ENCODE measurements at regions not wholly inside any gene's neighbourhood (a gene's known extent, or its start where the extent isn't known, plus 50 kb on each side); places are given as distances from the start of the nearest gene placed in this dataset.

DNA sequence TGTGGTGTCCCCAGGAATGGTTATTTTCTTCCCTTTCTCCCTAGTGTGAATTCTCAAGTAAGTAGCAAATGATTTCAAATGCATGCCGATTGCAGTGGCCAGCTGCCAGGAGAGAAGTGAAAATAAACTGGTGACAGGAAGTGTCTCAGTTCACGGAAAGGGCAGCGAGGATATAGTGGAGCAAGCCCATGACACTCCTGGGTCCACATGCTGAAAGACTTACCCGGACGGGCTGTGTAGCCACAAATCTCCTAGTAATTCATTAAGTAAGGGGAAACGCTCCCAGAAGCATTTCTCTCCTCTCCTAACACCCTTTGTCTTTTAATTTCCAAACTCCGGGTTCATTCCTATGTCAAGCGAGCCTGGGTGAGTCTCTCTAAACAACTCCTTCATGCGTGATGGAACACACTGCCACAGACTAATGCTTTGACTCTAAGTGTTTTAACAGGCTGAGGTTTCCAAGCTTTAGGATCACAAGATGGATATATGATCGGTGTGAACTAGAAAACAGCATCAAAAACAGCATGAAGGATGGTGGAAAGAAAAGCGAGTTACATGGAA, 125.6 kb downstream of the CYP26A1 start:
- no peak overlapping the region for H3K9ac ChIP-seq (ENCODE audit: low read length)
- TF ChIP-seq POLR2AphosphoS5 (IDR thresholded peaks at IDR 0.05) (no peak), RAD21 (conservative IDR thresholded peaks at IDR 0.05) (no peak), TAF1 (IDR thresholded peaks at IDR 0.05; ENCODE audit: low read depth) (no peak), REST (IDR thresholded peaks at IDR 0.05; ENCODE audit: borderline replicate concordance) (no peak), MXI1 (conservative IDR thresholded peaks at IDR 0.05; ENCODE audit: poor library complexity, severe bottlenecking) (no peak), CTCF (IDR thresholded peaks at IDR 0.05; ENCODE audit: poor library complexity, severe bottlenecking) (no peak), SMC3 (conservative IDR thresholded peaks at IDR 0.05; ENCODE audit: poor library complexity) (no peak), EZH2 (IDR thresholded peaks at IDR 0.05; ENCODE audit: borderline replicate concordance, insufficient read depth, low read length, poor library complexity, severe bottlenecking) (no peak), EP300 (conservative IDR thresholded peaks at IDR 0.05; ENCODE audit: poor library complexity, severe bottlenecking) (no peak)
- no peaks in the 10 kb centered on the region for H4K20me1 ChIP-seq (ENCODE audit: insufficient read depth)
- no peak overlapping the region for H3K27ac ChIP-seq (ENCODE audit: low read length)
- no peak overlapping the region for H3K4me2 ChIP-seq (ENCODE audit: low read length)
- no peaks in the 10 kb centered on the region for H3K9me2 ChIP-seq (ENCODE audit: insufficient read depth, low read length)
- no peaks in the 10 kb centered on the region for H3F3A ChIP-seq (ENCODE audit: insufficient read depth, low read length, poor library complexity, severe bottlenecking)
- no peak overlapping the region for H2AFZ ChIP-seq (ENCODE audit: low read depth, low read length)
- H3K9me3 ChIP-seq (ENCODE audit: low read length): no peaks in the 10 kb centered on the region
- H3K36me3 ChIP-seq (ENCODE audit: insufficient read depth, low read length): no peaks in the 10 kb centered on the region
- no peak overlapping the region for H3K4me3 ChIP-seq (ENCODE audit: low read length)
- no peaks in the 10 kb centered on the region for H3K27me3 ChIP-seq (ENCODE audit: insufficient read depth, low read depth, low read length)
- no peaks in the 10 kb centered on the region for H3K79me2 ChIP-seq (replicated peaks; ENCODE audit: insufficient read depth, low read length)

GRCh38 chr10:93204494-93205485, 131.1 kb downstream of the CYP26A1 start:
- Histone ChIP-seq H2AFZ (ENCODE audit: low read depth, low read length) (no peak overlapping the region), H3K27ac (ENCODE audit: low read length) (no peak overlapping the region), H3K4me2 (ENCODE audit: low read length) (no peak overlapping the region), H4K20me1 (ENCODE audit: insufficient read depth) (no peaks in the 10 kb centered on the region), H3K79me2 (replicated peaks; ENCODE audit: insufficient read depth, low read length) (no peaks in the 10 kb centered on the region), H3K9ac (ENCODE audit: low read length) (no peak overlapping the region), H3K27me3 (ENCODE audit: insufficient read depth, low read depth, low read length) (no peaks in the 10 kb centered on the region), H3K9me2 (ENCODE audit: insufficient read depth, low read length) (no peaks in the 10 kb centered on the region), H3K4me3 (ENCODE audit: low read length) (no peak overlapping the region), H3K9me3 (ENCODE audit: low read length) (no peaks in the 10 kb centered on the region), H3K36me3 (ENCODE audit: insufficient read depth, low read length) (no peaks in the 10 kb centered on the region), H3F3A (ENCODE audit: insufficient read depth, low read length, poor library complexity, severe bottlenecking) (no peaks in the 10 kb centered on the region)
- TF ChIP-seq MXI1 (conservative IDR thresholded peaks at IDR 0.05; ENCODE audit: poor library complexity, severe bottlenecking): no peak
- no peak for TF ChIP-seq REST (IDR thresholded peaks at IDR 0.05; ENCODE audit: borderline replicate concordance)
- no peak for TF ChIP-seq RAD21 (conservative IDR thresholded peaks at IDR 0.05)
- no peak for TF ChIP-seq SMC3 (conservative IDR thresholded peaks at IDR 0.05; ENCODE audit: poor library complexity)
- TF ChIP-seq EP300 (conservative IDR thresholded peaks at IDR 0.05; ENCODE audit: poor library complexity, severe bottlenecking): no peak
- no peak for TF ChIP-seq POLR2AphosphoS5 (IDR thresholded peaks at IDR 0.05)
- no peak for TF ChIP-seq CTCF (IDR thresholded peaks at IDR 0.05; ENCODE audit: poor library complexity, severe bottlenecking)
- TF ChIP-seq EZH2 (IDR thresholded peaks at IDR 0.05; ENCODE audit: borderline replicate concordance, insufficient read depth, low read length, poor library complexity, severe bottlenecking): no peak
- no peak for TF ChIP-seq TAF1 (IDR thresholded peaks at IDR 0.05; ENCODE audit: low read depth)

Measured in neural cell (in vitro differentiated cells).